ENCODE measurements at regions not wholly inside any gene's neighbourhood (a gene's known extent, or its start where the extent isn't known, plus 50 kb on each side); places are given as distances from the start of the nearest gene placed in this dataset.
"Not testable (repeated sequence)": the region's sequence is repeated elsewhere in the genome, so short reads cannot be mapped to it uniquely, and the experiment has no call there.

DNA sequence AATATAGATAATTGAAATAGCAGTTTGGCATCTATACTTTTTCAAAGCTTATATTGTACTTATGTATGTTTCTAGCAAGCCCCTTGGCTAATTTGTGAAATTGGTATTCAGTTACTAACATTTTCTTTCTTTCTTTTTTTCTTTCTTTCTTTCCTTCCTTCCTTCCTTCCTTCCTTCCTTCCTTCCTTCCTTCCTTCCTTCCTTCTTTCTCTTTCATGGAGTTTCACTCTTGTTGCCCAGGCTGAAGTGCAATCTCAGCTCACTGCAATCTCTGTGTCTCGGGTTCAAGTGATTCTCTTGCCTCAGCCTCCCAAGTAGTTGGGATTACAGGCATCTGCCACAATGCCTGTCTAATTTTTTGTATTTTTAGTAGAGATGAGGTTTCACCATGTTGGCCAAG is 215.4 kb downstream of the NNT start:
- not testable (repeated sequence) for DNase-seq (ENCODE audit: low read depth in 2 of 2)

DNA sequence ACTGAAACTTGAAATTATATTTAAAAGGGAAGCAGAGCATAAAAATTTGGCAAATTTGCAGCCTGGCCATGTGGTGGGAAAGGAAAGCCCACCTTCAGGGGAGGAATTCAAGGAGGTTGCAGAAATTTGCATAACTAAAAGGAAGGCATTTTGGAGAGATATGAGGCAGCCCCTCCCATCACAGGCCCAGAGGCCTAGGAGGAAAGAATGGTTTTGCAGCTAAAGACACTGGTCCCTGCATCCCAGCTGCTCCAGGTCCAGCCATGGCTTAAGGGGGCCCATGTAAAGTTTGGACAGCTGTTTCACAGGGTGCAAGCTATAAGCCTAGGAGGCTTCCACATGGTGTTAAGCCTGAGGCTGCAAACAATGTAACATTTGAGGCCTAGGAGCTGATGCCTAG is 212.5 kb downstream of the NNT start:
- DNase-seq (ENCODE audit: low read depth in 2 of 2): no peak

DNA sequence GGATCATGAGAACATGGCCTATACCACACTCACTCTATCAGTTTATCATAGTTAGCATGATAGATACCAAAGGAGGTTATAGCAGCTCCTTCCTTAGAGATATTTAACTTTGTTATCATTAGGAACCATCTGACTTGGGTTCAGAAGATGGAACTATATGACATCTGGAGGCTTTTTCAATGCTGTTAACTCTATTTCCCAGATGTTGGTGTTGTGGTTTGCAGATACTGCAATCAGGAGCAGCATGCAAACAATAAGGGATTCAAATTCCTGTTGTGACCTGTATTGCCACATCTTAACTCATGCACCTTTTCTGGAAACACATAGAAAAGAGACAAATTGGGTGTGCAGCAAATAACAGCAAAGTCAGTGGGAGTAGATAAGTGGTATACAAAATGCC is 201.7 kb downstream of the NNT start:
- no peak for DNase-seq (ENCODE audit: low read depth in 2 of 2)

DNA sequence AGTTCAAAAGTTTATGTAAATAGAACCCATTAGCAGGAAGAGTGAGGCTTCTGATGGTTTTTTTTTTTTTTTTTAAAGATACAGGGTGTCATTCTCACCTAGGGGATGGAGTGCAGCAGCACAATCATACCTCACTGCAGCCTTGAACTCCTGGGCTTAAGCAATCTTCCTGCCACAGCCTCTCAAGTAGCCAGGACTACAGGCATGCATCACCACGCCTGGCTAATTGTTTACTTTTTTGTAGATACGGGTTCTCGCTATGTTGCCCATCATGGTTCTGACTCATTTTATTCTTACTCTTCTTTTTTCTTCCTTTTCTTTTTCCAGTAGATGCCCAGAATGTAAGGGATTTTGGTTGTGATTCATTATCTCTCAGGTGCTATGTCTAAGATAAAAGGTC is 201.1 kb downstream of the NNT start:
- no peak for DNase-seq (ENCODE audit: low read depth in 2 of 2)

DNA sequence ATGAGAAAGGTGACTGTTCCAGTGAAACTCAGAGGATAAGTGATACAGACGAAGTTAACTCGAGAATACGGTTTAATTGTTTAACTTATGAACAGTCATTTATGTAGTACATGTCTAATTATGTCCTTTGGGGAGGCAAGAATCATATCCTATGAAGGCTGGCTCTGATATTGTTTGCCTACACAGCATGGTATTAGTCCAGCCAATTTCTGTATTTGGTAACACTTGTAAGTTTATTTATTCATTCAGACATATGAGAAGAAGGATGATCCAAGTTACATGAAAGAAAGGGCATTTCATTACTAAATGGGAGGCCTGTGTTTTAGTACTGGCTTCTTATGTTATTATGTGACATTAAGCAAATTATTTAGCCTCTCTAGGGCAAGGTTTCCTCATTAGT is 199.7 kb downstream of the NNT start:
- no peak for DNase-seq (ENCODE audit: low read depth in 2 of 2)

DNA sequence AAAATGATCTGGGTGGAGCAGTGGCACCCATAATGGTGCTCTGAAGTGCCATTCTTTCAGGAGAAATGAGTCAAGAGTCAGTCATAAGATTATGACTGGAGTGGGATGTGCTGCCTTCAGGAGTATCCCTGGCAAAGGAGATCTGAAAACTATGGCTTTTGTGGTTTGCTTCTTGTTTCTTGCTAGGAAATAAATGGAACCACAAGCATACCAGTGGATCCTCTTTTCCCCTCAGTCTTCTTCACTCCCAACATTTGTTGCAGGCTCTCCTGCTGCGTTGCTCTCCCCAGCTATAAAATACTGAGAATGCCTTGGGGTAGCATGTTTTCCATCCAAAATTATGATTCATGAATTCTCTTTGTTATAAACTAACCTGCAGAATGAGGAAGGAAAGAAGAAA is 199.1 kb downstream of the NNT start:
- DNase-seq (ENCODE audit: low read depth in 2 of 2): peak; percentile 28 to 30

DNA sequence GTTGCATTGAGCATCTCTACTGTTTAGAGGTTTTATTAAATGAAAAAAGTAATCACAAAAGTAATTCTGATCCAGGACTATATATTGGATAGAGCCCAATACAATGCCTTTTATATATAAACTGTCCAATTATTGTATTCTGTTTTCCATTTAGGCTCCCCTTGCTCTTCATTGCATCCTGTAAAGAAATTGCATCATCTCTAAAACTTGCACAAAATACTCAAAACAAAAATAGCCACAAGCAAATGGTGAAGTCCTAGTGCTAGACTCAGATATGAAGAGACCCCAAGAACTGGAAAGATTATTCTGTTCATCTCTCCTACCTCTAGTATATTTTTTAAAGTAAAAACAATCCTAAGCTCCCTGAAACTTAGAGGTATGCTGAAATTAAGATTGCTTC is 195.8 kb downstream of the NNT start:
- DNase-seq (ENCODE audit: low read depth in 2 of 2): no peak

DNA sequence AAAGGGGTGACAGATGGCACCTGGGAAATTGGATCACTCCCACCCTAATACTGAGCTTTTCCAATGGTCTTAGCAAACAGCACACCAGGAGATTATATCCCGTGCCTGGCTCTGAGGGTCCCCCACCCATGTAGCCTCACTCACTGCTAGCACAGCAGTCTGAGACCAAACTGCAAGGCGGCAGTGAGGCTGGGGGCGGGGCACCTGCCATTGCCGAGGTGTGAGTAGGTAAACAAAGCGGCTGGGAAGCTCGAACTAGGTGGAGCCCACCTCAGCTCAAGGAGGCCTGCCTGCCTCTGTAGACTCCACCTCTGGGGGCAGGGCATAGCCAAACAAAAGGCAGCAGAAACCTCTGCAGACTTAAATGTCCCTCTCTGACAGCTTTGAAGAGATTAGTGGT is 188.9 kb downstream of the NNT start:
- DNase-seq (ENCODE audit: low read depth in 2 of 2): not testable (repeated sequence)

DNA sequence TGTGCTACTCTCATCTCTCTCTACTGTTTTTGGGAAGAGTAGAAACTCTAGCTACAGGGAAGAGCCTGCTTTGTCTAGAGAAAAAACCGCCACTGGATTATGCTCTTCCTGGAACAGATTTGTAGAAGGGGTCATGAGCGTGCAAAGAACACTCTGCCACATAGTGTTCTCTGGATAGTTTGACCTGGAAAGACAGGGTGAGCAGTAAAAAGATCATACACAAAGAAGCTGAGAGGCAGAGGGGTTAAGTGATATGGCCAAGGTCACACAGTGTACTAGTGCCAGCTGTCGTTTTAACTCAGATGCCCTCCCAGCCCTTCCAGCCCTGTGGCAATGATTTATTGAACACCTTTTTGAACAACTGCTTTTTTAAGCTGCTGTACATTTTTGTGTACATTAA is 182.2 kb downstream of the NNT start:
- no peak for DNase-seq (ENCODE audit: low read depth in 2 of 2)

DNA sequence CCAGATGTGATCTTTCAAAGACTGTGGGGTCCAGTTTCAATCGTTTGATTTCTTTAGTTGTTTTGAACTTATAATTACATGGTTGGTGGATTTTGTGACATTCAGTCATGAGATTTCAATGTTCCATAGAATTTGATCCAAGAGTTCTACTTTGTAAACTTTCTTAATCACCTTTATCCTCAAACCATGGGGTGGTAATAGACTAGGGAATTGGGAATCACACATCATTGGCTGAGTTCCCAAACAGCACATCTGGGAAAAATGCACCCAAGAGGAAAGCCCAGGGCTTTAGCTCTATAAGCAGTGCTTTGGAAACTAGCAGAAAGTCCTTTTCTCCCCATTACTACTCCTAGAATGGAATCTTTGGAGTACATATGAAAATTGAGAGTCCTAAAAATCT is 177.6 kb downstream of the NNT start:
- no peak for DNase-seq (ENCODE audit: low read depth in 2 of 2)

DNA sequence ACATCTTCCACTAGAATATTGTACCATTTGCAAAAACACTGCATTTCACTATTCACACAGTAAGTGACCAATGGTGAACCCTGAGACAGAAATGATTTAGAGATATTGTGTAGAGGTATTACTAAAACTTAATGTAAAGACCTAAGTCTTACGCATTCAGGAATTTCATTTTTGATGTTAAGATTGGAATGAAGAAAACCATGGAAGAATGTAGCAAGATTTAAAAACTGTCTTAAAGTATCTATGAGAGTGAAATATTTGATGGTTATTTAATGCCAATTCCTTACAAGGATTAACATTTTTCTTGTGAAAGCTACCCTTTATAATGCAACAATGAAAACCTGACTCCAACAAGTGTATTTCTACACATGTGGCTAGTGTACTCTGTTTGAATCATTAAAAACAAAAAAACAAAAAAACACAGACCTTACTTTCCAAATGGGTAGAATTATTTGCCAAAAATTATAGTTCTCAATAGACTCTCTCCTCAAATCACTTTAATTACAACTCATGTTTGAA is 172.0 kb downstream of the NNT start:
- no peak for DNase-seq (ENCODE audit: low read depth in 2 of 2)

DNA sequence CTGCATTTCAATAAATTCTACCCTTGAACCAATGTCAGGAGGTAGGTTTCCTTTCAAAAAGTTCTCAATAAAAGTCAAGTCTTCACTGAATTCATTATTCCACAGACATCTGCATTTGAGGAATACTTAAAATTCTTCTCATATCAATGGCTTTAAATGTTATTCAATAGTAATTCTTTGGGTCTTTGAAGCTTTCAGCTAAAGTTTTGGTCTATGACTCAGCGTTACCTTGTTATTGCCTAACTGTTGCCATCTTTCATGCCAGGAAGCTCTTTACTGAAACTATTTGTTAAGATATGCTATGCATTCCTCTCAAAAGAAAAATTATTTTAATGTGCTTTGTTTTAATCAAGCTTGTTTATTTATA is 170.5 kb downstream of the NNT start:
- DNase-seq (ENCODE audit: low read depth in 2 of 2): peak; percentile 48 to 60

DNA sequence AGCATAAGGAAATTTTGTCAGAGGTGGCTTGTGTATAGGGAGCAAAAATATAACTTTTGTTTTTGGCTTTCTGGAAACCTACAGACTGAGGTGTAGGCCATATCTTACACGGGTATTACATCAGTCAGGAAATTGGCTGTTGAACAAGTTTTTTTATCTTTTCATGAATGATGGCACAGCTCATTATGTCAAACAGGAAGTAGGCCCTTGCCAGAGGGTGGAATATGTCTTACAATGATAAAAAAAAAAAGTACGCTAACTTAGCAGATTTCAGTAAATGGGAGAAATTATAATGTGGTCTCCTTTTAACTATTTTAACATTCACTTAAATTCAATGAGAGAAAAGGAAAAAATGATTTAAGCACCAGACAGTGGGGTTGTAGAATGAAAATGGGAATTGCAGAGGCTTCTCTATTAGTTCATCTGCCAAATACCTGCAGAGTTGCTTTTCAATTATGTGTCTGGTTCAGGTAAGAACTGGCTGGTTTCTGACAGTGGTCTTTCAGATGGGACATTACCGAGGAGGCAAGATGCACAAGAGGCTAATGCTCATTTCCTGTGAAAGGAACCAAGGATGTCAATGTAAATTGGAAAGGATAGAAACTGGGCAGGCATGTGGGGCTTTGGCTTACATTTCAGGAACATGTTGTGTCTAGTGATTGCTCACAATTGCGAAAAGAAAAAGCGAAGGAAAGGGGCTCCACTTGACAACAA is 169.9 kb downstream of the NNT start:
- peak; percentile 42 to 51 for DNase-seq (ENCODE audit: low read depth in 2 of 2)

DNA sequence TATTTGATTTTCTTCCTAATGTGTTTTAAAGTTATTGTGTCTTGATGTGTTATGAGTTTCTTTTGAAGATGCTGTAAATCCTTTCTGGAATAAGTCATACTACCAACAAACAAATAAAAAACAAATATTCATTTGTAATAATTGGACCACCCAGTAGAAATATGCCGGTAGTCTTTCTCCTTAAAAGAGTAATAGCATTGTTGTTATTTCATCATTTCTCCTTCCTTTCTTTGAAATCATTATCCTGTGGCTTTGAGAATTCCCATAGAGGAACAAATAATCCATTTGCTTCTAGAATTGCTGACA is 169.4 kb downstream of the NNT start:
- no peak for DNase-seq (ENCODE audit: low read depth in 2 of 2)

DNA sequence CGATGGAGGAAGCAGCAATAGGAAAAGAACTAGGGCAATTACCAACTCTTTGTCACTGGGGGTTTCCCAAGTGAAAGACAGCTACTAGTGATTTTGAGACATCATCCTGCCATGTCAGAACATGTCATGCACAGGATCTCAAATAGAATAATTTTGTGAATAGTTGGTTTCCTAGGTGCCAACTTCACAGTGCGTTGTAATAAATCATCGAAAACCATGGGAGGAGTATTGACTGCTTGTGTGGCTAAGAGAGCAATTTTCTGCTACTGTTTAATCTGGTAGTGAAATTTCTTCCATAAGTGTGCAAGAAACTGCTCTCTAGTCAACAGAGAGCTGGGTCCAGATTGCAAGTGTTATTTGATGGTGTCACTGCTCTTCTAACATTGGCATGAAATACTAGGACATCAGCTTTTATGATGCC is 168.6 kb downstream of the NNT start:
- DNase-seq (ENCODE audit: low read depth in 2 of 2): no peak

DNA sequence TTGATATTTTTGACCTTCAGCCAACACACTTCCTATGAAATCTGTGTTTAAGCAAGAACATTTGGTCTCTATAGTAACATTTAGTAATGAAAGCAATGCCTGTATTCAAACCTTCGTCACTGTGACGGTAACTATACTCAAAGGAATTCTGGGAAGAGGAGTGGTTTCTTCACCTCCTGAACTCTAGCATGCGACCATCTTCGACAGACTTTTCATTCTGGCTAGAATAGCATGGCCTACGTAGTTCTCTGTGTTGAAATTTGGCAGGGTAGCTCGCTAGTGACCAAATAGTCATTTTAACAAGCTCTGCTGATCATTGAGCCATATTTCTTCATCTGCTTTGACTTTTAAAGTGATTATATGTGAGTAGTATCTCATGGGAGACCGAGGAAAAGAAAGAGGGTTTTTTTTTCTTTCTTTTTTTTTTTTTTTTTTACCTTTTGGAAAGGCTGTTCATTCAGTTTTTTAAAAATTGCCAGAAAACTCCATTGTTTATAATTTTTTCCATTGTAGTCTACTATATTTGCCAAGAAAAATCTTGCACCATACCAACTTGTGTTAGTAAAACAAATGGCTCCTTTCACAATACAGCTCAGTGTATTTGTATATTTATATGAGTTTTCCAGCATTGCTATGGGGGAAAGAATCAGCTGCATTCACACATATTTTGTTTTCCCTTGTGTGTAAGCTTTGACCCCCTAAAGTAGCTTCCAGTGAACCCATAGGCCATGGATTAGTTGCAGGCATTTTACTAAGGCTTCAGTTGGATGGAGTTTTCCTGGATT is 166.8 kb downstream of the NNT start:
- peak; percentile 78 to 79 for DNase-seq (ENCODE audit: low read depth in 2 of 2)

Measured in fibroblast of skin of left quadriceps (primary cell).